ENCODE measurements at regions not wholly inside any gene's neighbourhood (a gene's known extent, or its start where the extent isn't known, plus 50 kb on each side); places are given as distances from the start of the nearest gene placed in this dataset.

DNA sequence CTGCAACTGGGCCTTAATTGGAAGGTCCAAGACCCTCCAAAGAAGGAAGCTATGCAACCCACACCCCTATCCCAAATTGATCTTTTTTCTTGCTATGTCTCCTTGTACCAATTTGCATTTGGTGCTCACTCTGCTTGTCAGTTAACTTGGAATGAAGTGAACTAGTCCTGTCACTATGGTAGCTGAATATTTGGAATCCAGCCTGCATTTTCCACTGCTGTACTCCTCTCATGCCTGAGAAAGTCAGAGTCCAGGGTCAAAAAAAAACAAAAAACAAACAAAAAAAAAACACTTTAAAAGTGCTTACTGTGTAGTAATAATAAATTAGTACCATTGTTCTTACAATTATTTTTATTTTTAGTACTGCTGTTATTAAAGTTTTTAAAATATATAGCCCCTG lies 462.8 kb upstream of the SLC8A1 start:
- no peak for DNase-seq (ENCODE audit: low read depth in 1 of 2, low spot score in 1 of 2)

DNA sequence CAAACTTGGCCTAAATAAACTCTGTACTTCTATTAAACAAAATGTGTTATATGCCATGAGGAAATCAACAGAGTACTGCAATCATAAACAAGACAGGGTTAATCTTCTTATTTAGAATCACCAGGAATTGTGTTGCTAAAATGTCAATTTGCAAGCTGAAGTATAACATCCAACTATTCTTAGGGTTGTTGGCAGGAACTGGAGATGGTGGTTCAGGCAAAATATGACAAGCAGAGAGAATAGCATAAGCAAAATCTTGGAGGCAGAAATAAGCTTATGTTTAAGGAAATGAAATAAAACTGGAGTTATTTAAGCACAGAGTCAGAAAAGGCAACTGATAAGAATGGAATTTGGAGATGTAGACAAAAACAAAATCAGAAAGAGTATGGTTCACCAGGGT lies 463.8 kb upstream of the SLC8A1 start:
- DNase-seq (ENCODE audit: low read depth in 1 of 2, low spot score in 1 of 2) = no peak

DNA sequence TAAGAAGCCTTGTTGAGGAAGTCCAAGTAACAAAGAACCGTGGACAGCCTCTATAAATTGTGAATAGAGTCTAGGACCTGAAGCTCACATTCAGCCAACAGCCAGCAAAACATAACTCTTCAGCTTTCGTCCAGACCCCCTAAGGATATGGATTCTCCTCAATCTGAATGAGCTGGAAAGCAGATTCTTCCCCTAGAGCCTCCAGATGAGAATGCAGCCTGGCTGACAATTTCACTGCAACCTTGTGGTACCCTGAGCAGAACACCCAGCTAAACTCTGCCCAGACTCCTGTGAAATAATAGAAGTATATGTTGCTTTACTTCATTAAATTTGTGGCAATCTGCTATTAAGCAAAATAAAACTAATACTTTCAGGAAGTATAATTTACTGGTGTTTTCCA lies 483.5 kb upstream of the SLC8A1 start:
- DNase-seq (ENCODE audit: low read depth in 1 of 2, low spot score in 1 of 2) = no peak

DNA sequence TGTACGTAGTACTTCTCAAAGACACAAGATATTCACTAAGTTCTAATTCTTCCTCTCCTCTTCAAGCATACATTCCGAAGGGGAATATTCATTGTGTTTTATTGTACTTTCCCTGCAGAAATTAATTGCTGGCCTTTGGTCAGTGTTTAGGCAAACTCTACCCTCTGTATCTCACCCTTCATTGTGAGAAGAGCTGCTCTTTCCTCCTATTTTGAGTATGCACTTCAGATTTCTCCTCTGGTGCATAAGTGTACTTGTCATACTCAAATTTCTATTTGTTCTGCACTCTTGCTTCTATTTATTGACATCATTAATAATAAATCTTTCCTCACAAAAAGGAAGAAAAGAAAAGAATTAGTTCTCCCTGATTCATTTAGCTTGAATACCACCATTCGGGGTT lies 485.4 kb upstream of the SLC8A1 start:
- no peak for DNase-seq (ENCODE audit: low read depth in 1 of 2, low spot score in 1 of 2)

DNA sequence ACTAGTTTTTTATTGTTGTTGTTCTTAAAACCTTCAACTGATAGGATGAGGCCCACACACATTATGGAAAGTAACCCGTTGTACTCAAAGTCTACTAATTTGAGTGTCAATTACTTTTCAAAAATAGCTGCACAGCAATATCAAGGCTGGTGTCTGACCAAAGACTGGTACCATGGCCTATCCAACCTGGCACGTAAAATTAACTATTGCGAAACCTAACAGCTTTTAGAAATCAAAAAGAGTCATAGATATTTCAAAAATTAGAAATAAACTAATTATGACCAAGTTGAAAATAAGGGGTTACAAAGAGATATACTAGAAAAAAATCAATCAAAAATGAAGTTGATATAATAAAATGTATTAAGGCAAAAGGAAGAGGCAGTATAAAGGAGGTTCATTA lies 501.5 kb upstream of the SLC8A1 start:
- no peak for DNase-seq (ENCODE audit: low read depth in 1 of 2, low spot score in 1 of 2)

DNA sequence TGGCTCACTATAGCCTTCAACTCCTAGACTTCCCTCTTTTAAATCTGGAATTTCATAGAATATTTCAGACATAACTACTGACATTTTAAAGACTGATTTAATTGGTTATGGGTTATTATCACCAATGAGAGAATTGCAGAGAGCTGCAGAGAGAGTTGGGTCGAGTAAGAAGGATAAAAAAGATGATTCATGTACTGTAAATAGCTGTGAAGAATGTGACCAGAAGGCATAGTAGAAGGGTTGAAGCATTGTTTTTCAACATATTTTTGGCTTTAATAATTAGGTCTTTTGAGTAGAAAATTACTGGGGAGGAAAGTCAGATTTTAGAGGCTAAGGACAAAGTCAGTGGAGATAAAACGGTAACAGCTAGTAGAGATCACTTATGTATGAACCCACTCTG lies 503.2 kb upstream of the SLC8A1 start:
- no peak for DNase-seq (ENCODE audit: low read depth in 1 of 2, low spot score in 1 of 2)

DNA sequence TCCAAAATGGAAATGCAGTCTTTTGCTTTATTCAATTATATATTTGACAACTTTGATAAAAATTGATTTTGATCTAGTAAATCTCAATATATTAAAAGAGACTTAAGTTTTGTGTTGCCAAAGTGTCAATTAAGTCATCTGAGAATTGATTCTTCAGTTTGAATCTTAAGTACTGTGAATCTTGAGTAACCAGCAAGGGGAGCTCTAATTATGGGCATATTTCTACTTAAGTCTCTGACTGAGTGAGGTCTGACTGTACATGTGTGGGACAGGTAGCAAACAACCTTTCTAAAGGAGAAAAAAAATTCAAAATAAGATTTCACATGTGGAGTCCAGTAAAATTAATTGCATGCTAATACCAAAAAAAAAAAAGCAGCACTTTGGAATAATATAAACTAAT lies 503.7 kb upstream of the SLC8A1 start:
- DNase-seq (ENCODE audit: low read depth in 1 of 2, low spot score in 1 of 2) = no peak

DNA sequence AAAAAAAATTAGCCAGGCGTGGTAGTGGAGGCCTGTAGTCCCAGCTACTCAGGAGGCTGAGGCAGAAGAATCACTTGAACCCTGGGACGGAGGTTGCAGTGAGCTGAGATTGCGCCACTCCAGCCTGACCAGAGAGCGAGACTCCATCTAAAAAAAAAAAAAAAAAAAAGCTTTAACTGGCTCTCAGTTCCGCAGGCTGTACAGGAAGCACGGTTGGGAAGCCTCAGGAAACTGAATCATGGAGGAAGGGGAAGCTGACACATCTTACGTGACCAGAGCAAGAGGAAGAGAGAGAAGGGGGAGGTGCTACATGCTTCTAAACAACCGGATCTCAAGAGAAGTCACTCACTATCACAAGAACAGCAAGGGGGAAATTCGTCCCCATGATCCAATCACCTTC lies 505.6 kb upstream of the SLC8A1 start:
- DNase-seq (ENCODE audit: low read depth in 1 of 2, low spot score in 1 of 2) = no peak

DNA sequence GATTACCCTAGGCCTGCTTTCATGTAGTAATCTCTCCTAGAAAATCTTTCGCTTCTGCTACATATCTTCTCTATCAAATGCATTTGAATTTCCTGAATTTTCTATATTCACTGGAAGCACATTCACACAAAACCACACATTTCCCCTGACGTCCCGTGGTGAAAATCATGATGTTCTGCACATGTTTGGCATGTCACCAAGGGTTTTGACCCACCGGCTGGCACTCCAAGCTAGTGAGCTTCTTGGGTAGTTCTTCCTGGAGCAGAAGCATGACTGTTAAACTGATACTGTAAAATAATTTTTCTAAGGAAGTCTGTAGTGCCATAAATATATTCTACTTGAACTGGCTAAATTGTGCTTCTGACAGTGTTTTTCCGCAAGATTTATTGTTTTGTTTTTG lies 510.1 kb upstream of the SLC8A1 start:
- DNase-seq (ENCODE audit: low read depth in 1 of 2, low spot score in 1 of 2) = no peak

DNA sequence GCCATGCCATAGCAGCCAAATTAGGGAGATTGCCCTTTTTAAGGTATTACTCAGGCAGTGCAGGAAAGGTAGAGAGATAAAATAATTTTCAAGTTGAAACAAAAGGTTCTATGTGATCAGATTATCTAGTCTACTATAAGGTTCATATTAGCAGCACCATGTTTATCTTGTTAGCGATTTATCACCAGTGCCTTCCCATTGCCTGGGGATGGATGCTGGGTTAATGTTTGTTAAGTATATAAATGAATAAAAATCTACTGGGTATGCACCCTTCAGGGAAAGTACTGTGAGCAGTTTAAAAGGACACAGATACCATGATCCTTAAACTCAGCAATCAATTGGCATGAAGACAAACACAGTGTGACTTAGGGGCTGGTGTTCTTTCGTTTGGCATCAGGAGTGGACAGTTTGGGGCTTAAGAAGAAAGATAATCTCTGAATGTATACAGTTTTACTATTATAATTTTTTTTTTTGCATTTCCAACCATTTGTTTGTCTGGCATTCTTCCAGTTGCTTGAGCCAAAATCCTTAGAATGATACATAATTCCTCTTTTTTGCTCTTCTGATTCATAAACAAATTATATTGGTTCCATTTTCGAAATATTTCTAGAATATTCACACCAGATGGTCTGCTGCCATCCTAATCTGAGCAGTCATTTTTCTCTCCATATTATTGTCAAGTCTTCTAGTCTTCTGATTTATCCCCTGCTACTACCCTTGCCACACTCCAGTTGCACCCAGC lies 512.8 kb upstream of the SLC8A1 start:
- no peak for DNase-seq (ENCODE audit: low read depth in 1 of 2, low spot score in 1 of 2)

DNA sequence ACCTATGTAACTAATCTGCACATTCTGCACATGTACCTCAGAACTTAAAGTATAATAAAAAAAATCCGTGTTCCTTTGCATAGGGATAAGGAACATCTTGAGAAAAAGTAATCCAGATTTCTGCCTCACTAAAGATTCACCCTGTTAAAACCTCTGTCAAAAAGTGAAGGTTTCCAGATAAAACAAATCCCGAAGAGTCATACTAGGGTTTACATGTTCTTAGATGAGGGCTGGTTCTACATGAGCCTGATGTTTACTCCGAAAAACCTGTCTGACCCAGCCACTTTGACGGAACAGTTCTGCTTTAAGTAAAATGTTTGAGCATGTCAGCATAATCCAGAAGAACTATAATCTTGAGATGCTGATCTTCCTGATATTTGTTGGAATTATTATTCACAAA lies 515.6 kb upstream of the SLC8A1 start:
- DNase-seq (ENCODE audit: low read depth in 1 of 2, low spot score in 1 of 2) = no peak

DNA sequence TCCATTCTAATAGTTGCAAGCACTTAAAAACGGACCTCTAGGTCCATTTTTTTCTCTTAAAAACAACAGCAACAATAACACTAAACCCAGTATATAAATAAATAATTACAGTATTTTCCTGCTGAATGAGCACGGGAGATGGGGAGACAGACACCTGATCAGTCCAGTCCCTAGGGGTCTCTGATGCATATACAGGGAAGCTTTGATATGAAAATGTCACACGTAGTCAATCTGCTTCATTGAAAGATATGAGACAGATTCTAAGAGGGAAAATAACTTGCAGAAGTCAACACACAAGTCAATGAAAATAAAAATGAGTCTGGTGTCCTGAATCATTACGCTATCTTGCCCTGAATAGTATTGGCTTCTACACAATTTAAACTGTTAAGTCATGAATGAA lies 523.3 kb upstream of the SLC8A1 start:
- DNase-seq (ENCODE audit: low read depth in 1 of 2, low spot score in 1 of 2) = no peak

DNA sequence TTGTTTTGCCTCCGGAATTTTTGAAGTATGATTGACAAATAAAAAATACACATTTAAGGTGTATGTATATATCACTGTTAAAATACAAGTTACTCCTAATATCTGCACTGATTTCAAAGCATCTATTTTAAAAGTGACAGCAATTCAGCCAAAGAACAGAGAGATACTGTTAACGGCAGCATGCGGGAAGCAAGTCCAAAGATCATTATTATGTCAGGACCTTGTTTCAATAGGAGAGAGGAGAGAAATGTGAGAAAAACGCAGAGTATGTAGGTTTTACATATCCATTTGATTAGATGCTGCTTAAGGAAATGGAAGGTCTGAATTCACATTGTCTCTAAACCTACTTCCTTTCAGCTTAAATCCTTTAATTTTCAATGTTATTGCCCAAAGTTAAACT lies 545.5 kb upstream of the SLC8A1 start:
- no peak for DNase-seq (ENCODE audit: low read depth in 1 of 2, low spot score in 1 of 2)

DNA sequence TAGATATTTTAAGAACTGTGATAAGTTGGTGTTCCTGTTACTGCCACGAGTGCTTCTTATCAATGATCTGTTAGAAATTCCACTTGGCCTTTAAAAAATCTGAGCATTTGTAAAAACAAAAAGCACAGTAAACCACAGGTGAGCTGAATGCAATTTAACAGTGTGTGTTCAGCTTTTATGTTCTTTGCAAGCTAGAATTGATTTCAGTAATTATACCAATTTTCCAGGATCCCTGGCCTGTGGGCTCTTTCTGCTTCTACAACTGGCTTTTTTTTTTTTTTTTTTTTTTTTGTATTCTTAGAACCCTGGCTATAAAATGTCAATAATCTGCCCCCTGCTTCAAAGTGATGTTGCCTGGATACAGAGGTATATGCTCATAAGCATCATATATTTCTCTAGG lies 548.5 kb upstream of the SLC8A1 start:
- no peak for DNase-seq (ENCODE audit: low read depth in 1 of 2, low spot score in 1 of 2)

DNA sequence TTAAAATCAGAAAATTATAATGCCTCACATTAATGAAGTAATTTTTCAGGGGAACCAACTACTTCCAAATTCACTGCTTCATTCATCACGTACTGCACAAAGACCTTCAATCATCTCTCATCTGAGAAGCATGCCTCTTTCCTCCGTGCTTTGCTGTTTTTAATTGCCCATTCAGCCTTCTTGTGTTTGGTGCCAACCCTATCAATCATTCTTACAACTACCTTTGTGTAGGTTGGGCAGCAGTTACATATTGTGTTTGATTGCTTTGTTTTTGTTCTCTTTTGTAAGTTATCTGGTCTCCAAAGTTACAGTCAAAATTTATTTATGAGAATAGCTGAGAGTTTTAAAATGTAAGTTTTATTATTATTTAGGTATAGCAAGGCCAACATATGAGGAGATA lies 549.0 kb upstream of the SLC8A1 start:
- no peak for DNase-seq (ENCODE audit: low read depth in 1 of 2, low spot score in 1 of 2)

DNA sequence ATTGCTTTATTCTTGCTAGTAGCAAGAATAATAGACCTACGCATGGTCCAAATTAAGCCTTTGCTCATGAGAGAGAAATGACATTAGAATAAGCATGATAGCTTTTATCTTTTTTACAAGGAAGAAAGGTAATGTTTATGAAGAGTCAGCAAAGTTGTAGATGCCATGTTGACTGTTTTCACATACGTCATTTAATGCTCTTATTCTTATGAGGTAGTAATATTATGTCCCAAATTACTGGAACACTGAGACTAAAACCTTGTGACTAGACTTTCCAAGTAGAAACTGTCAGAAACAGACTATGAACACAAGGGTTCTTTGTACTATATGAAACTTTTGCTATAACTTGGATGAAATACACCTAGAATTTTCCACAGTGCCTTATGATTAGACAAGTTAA lies 552.8 kb upstream of the SLC8A1 start:
- no peak for DNase-seq (ENCODE audit: low read depth in 1 of 2, low spot score in 1 of 2)

DNA sequence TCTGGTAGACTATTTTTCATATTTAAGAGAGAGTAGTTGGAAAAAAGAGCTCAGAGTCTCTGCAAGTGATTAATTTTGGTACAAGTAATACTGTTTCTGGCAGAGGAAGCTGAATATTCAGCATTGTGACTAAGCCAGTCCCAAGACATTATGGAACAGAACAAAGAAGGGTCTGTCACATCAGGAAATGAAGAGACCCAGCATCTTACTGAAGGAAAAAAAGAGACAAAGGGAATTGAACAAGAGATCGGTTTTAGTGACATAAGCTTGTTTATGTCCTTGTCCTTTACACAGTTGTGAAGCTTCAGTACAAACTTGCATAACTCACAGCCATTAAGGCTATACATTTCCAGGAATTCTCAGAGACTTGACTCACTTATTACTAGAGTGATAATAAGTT lies 568.5 kb upstream of the SLC8A1 start:
- no peak for DNase-seq (ENCODE audit: low read depth in 1 of 2, low spot score in 1 of 2)

DNA sequence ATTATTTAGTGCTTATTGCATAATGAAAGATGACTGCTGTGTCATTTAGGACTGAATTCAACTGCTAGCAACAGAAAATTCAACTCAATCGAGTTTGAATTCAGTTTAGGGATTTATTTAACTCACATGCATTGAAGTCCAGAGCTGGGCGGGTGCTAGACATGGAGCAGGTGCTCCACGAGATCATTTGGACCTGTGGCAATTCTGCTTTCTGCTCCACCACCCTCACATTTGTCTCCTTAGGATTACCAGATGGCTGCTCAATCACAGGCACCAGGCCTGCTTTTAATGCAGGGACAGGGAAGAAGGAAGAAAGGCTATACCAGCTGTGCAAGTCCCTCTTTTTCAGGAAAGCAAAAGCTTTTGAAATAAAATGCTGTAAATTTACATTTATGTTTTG lies 572.9 kb upstream of the SLC8A1 start:
- DNase-seq (ENCODE audit: low read depth in 1 of 2, low spot score in 1 of 2) = no peak

DNA sequence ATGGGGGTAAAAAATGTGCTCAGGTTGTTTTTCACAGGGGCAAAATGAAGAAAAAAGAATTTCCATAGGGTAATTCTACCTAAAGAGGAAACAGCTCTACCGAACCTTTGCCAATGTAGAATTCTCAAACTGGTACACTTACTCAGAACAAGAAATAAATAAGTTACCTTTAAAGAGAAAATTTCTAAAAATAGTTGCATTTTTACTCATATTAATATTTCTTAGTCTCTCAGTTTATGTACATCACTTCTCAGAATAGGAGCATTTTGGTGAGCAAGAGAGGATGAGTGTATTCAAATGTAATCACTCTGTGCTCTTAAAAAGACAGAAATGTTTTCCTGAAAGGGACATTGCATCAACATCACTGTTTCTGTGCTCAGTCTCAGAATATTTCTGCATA lies 574.7 kb upstream of the SLC8A1 start:
- no peak for DNase-seq (ENCODE audit: low read depth in 1 of 2, low spot score in 1 of 2)

DNA sequence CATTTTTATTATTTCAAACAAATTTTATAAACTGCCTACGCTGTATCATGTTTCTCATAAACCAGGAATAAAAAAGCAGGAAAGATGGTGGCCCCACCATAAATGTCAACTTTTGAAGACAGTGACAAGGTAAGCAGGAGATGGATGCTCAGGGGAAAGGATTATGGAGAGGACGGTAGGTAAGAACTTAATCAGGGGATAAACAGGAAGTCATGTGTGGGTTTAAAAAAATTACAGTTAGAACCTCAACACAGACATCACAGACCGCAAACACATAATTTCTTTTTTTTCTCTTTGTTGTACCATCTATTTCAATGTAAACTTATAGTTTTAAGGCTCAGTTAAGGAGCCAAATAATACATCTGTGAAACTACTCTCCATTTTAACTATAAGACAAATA lies 575.2 kb upstream of the SLC8A1 start:
- DNase-seq (ENCODE audit: low read depth in 1 of 2, low spot score in 1 of 2) = no peak

DNA sequence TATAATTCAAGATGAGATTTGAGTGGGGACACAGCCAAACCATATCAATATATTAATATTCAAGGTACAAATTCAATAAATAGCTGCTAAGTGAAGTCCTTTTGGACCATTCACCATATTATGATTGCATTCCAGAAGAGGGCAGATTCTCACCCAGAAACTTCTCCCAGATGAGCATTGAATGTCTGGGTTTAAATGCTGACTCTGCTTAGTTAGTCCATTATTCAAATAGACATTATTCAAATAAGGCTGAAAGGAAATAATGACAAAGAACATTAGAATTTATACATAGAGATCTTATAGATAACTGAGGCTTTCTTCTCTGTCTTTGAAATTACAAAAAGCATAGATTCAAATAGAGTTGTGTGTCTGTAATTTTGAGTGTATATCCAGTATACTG lies 579.4 kb upstream of the SLC8A1 start:
- DNase-seq (ENCODE audit: low read depth in 1 of 2, low spot score in 1 of 2) = no peak

DNA sequence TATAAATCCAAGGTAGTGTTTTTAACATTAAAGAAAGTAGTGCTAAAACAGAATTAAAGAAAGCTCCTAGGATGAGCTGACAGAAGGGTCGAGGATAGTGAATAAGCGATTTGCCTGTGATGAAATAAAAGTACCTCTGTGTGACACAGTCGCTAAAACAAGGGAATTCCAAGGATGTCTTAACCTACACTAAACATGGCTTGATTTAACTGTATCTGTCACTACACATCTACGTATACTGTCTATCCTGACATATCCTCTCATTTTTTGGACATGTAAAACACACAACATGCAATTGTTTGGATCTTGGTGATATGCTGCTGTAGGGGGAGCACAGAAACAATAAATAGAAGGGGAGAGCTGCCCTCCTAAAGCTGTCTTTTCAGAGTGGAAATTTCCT lies 580.8 kb upstream of the SLC8A1 start:
- DNase-seq (ENCODE audit: low read depth in 1 of 2, low spot score in 1 of 2) = no peak

DNA sequence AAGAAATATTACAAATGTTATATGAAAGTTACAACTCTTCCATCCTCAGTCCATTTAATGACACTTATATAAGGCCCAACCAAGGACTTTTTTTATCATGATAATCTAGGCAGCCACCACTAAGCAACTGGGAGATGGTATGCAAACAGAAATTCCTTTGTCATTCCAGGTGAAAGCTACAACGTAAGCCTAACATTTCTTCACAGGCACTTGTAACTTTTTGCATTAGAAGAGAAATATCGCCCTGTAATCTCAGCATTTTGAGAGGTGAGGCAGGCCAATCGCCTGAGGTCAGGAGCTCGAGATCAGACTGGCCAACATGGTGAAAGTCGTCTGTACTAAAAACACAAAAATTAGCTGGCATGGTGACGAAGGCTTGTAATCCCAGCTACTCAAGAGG lies 581.2 kb upstream of the SLC8A1 start:
- no peak for DNase-seq (ENCODE audit: low read depth in 1 of 2, low spot score in 1 of 2)

DNA sequence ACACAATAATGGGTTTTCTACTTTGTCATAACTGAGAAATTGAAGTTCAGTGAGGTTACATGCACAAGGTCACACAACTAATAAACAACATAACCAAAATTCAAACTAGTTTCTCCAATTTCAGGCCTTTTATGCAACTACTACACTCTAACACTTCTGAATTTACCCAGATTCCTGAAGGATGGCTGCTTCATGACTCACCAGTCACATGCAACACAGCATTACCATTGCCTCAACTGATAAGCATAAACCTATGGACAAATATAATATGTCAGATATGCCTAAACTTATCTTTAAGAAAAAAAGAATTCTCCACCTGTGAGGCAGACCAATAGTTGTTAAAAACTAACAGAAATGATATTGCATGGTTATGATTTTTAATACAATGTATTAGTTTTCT lies 586.5 kb upstream of the SLC8A1 start:
- DNase-seq (ENCODE audit: low read depth in 1 of 2, low spot score in 1 of 2) = no peak
